K562 (cell line): ENCODE measurements at regions not wholly inside any gene's neighbourhood (a gene's known extent, or its start where the extent isn't known, plus 50 kb on each side); places are given as distances from the start of the nearest gene placed in this dataset.

Experiments
- ATAC-seq: fragments of 200-7000 bp; cut with Tn5 transposase; 3 replicates; pipeline ENCODE4 v1.9.1; 2020; ENCODE audit warnings: moderate library complexity
- BruUV-seq: library from RNA; stranded (reverse); fragments of 400-500 nt; replicated peaks from 2 replicates; lab custom pipeline; 2021; lab: Mats Ljungman, UMichigan
- CTCF ChIA-PET: fragments of 300-600 bp; formaldehyde crosslinking; extraction: SDS; loops from one replicate; lab custom pipeline; 2021; ENCODE audit warnings: low intra/inter-chr PET ratio; lab: Yijun Ruan, JAX
- POLR2A ChIA-PET: fragments of 300-600, 350-650 bp; sonication (Branson Sonifier 250); formaldehyde crosslinking; extraction: SDS; loops from one replicate; lab custom pipeline; 2021; ENCODE audit warnings: antibody characterized with exemption, inconsistent platforms; lab: Yijun Ruan, JAX
- DNase-seq, 4 experiments: peaks; one replicate each; pipeline versions ENCODE4 v3.0.0 to v3.0.0-alpha.2; 2011 to 2018; ENCODE audit warnings: low spot score in 3 of 4, mixed read lengths in 3 of 4; ENCODE audit errors: extremely low read depth in 1 of 4
- FAIRE-seq: peaks from 2 replicates; lab custom pipeline; 2011; peaks lifted over from hg19 to GRCh38; lab: Jason Lieb, UNC
- H2AFZ ChIP-seq: 2 replicates; pipeline ENCODE4 v1.6.0; 2011; ENCODE audit warnings: low read depth, low read length, control low read depth, inconsistent platforms
- H3K27ac ChIP-seq: fragments of 200-600 bp; 3 replicates; pipeline ENCODE4 v1.8.0; 2011; ENCODE audit warnings: low read depth, mild to moderate bottlenecking, control low read depth, inconsistent platforms, low read length, moderate library complexity, mixed read lengths; ENCODE audit errors: extremely low read depth
- H3K27me3 ChIP-seq, 2 experiments: fragments of 300-600 bp in 1 of 2; 2 replicates in 1 of 2; 3 replicates in 1 of 2; pipeline versions ENCODE4 v1.6.0 to v1.8.0; 2011; ENCODE audit warnings: inconsistent platforms in 2 of 2, low read length in 2 of 2, mild to moderate bottlenecking in 1 of 2, mixed read lengths in 1 of 2, moderate library complexity in 1 of 2; ENCODE audit not compliant: control insufficient read depth in 2 of 2, insufficient read depth in 2 of 2
- H3K36me3 ChIP-seq: fragments of 300-600 bp; 3 replicates; pipeline ENCODE4 v1.8.0; 2011; ENCODE audit warnings: mild to moderate bottlenecking, low read length, inconsistent platforms; ENCODE audit not compliant: control insufficient read depth, insufficient read depth
- H3K4me1 ChIP-seq, 2 experiments: fragments of 200-600 bp in 1 of 2; replicated peaks in 1 of 2; 2 replicates in 1 of 2; 3 replicates in 1 of 2; pipeline versions ENCODE4 v1.5.1 to v1.8.0; 2011; ENCODE audit warnings: inconsistent platforms in 2 of 2, low read length in 2 of 2, mild to moderate bottlenecking in 1 of 2, mixed read lengths in 1 of 2, moderate library complexity in 1 of 2; ENCODE audit not compliant: control insufficient read depth in 2 of 2, insufficient read depth in 2 of 2
- H3K4me2 ChIP-seq: 2 replicates; pipeline ENCODE4 v1.6.1; 2011; ENCODE audit warnings: low read length, control low read depth, inconsistent platforms, mixed read lengths; ENCODE audit not compliant: insufficient read depth
- H3K4me3 ChIP-seq: fragments of 200-600 bp; sonication (generic), shearing (Covaris generic); 2 replicates; pipeline ENCODE4 v1.5.1; 2016; ENCODE audit warnings: control low read depth, inconsistent platforms
- H3K79me2 ChIP-seq: fragments of 200-600 bp; 3 replicates; pipeline ENCODE4 v1.8.0; 2011; ENCODE audit warnings: low read length, inconsistent platforms; ENCODE audit not compliant: control insufficient read depth, insufficient read depth
- H3K9ac ChIP-seq, 2 experiments: 2 replicates each; pipeline versions ENCODE4 v1.6.0 to v1.6.1; 2011; ENCODE audit warnings: low read depth in 2 of 2, low read length in 2 of 2, control low read depth in 1 of 2, inconsistent platforms in 1 of 2, mild to moderate bottlenecking in 1 of 2, mixed read lengths in 1 of 2; ENCODE audit not compliant: insufficient read depth in 1 of 2
- H3K9me1 ChIP-seq: one replicate; pipeline ENCODE4 v1.6.0; 2011; ENCODE audit warnings: inconsistent platforms, mild to moderate bottlenecking, low read length, moderate library complexity; ENCODE audit not compliant: control insufficient read depth, insufficient read depth
- H3K9me3 ChIP-seq: replicated peaks from 2 replicates; pipeline ENCODE4 v1.5.1; 2011; ENCODE audit warnings: low read depth, low read length, inconsistent platforms; ENCODE audit not compliant: control insufficient read depth, insufficient read depth
- H4K20me1 ChIP-seq: replicated peaks from 2 replicates; pipeline ENCODE4 v1.6.1; 2011; ENCODE audit warnings: low read length, inconsistent platforms, mixed read lengths; ENCODE audit not compliant: control insufficient read depth, insufficient read depth
- GTF2B ChIP-seq: IDR thresholded peaks from 2 replicates; pipeline ENCODE4 v1.6.1; 2011; ENCODE audit not compliant: insufficient read length; ENCODE audit errors: extremely low read depth
- RHOXF2B ChIP-seq: fragments of 250-450 bp; sonication (Bioruptor Pico); conservative IDR thresholded peaks from 2 replicates; pipeline ENCODE4 v1.5.1; 2021
- SMC3 ChIP-seq: conservative IDR thresholded peaks from 2 replicates; pipeline ENCODE4 v1.6.1; 2011; ENCODE audit warnings: low read depth, low read length, improper control_type of control experiment; ENCODE audit not compliant: insufficient read depth
- TFAP4 ChIP-seq: sonication (generic); formaldehyde crosslinking; IDR thresholded peaks from 2 replicates; pipeline ENCODE4 v1.8.0; 2022; ENCODE audit warnings: missing genetic modification reagents, mild to moderate bottlenecking, moderate library complexity, borderline replicate concordance
- THAP12 ChIP-seq: fragments of 250-450 bp; sonication (Bioruptor Pico); IDR thresholded peaks from 2 replicates; pipeline ENCODE4 v1.9.0; 2021; ENCODE audit warnings: mild to moderate bottlenecking, inconsistent platforms
- ZBTB11 ChIP-seq, 3 experiments: fragments of 200-800 bp in 1 of 3; fragments of 250-450 bp in 1 of 3; fragments of 450-650 bp in 1 of 3; sonication (Bioruptor Pico) in 1 of 3; sonication (Bioruptor generic) in 1 of 3; formaldehyde crosslinking in 1 of 3; IDR thresholded peaks; 2 replicates each; pipeline versions ENCODE4 v1.6.1 to v1.8.0; 2016 to 2022; ENCODE audit warnings: mild to moderate bottlenecking in 2 of 3, missing genetic modification characterization in 2 of 3, missing compliant biosample characterization in 1 of 3, moderate library complexity in 1 of 3
- WGBS: fragments of 100-300 bp; shearing (Covaris generic); methylation state at CpG from one replicate; pipeline ENCODE4 v1.1.6; 2016; ENCODE audit warnings: low coverage, mixed read lengths; ENCODE audit not compliant: insufficient coverage; ENCODE audit errors: missing lambda C conversion rate; 5-methylcytosine and 5-hydroxymethylcytosine counted together
- in situ Hi-C: fragments of 300-500 bp; cut with MboI; formaldehyde crosslinking; loops from 4 replicates; pipeline ENCODE4 v1.15.0; 2018; ENCODE audit warnings: inconsistent platforms, mixed read lengths
- intact Hi-C: fragments of 100-400 bp; cut with micrococcal nuclease; formaldehyde crosslinking; loops from 2 replicates; pipeline ENCODE4 v1.14.2; 2022

- no peak for DNase-seq
- no peak for FAIRE-seq
- no peak overlapping the region for H2AFZ ChIP-seq
- no peak for TF ChIP-seq SMC3
- TF ChIP-seq, all 486 proteins: peak for 0
- ChIA-PET CTCF (no interaction called here), POLR2A (no interaction called here)
- Histone ChIP-seq H3K4me2 (no peak overlapping the region), H3K9me1 (no peaks in the 10 kb centered on the region), H3K27me3 (peaks cover 0 to 10% of the 10 kb centered on the region in 2 experiments; a peak in 2 of 5 replicates), H3K79me2 (no peaks in the 10 kb centered on the region), H3K4me3 (no peak overlapping the region), H3K4me1 (no peaks in the 10 kb centered on the region), H3K9ac (no peak overlapping the region), H3K27ac (no peak overlapping the region), H4K20me1 (no peaks in the 10 kb centered on the region), H3K36me3 (no peaks in the 10 kb centered on the region), H3K9me3 (no peaks in the 10 kb centered on the region)
- intact Hi-C loops, result no loop called here
- ATAC-seq, result no peak
- 0% methylated on average over 4 of the region's 5 CpGs for WGBS
- BruUV-seq, result no TSS peak
- in situ Hi-C loops, result no loop called here
These were observed 263.4 kb downstream of the SH3BP4 start for GRCh38 chr2:235215248-235215647.

GRCh38 chr2:235216901-235217300, 265.1 kb downstream of the SH3BP4 start:
- Histone ChIP-seq H3K9me1 (no peaks in the 10 kb centered on the region), H3K27me3 (peaks cover 0 to 10% of the 10 kb centered on the region in 2 experiments; a peak in 2 of 5 replicates), H3K4me2 (no peak overlapping the region), H3K4me3 (no peak overlapping the region), H3K9ac (no peak overlapping the region), H3K27ac (no peak overlapping the region), H3K9me3 (no peaks in the 10 kb centered on the region), H3K4me1 (no peaks in the 10 kb centered on the region), H3K36me3 (no peaks in the 10 kb centered on the region), H4K20me1 (no peaks in the 10 kb centered on the region), H3K79me2 (no peaks in the 10 kb centered on the region), H2AFZ (no peak overlapping the region)
- intact Hi-C loops, result no loop called here
- ATAC-seq, result no peak
- POLR2A ChIA-PET, result no interaction called here
- no peak for FAIRE-seq
- no TSS peak for BruUV-seq
- CTCF ChIA-PET, result no interaction called here
- in situ Hi-C loops, result no loop called here
- 0% methylated on average over 2 of the region's 3 CpGs for WGBS
- DNase-seq, result no peak
- TF ChIP-seq THAP12 (CRISPR knock-in tag) (no peak), ZBTB11 (CRISPR knock-in tag; IDR thresholded peaks at IDR 0.05) (no peak), RHOXF2B (no peak), GTF2B (no peak), TFAP4 (CRISPR knock-in tag) (no peak)
